GM12875 (cell line): ENCODE measurements at regions not wholly inside any gene's neighbourhood (a gene's known extent, or its start where the extent isn't known, plus 50 kb on each side); places are given as distances from the start of the nearest gene placed in this dataset.

Experiments used
- H3K4me3 ChIP-seq: one replicate; pipeline ENCODE4 v1.5.1; 2011; ENCODE audit warnings: low read depth, low read length, control low read depth
- CTCF ChIP-seq: IDR thresholded peaks from 2 replicates; pipeline ENCODE4 v1.5.1; 2011; ENCODE audit warnings: low read depth, mild to moderate bottlenecking, control low read depth, inconsistent platforms, low read length, moderate library complexity, borderline replicate concordance; ENCODE audit not compliant: insufficient read depth

GRCh38 chr3:177430653-177431052 lies 233.4 kb upstream of the TBL1XR1 start:
- no peak overlapping the region for H3K4me3 ChIP-seq
- TF ChIP-seq CTCF: no peak

- H3K4me3 ChIP-seq: no peak overlapping the region
- no peak for TF ChIP-seq CTCF
These were observed 234.4 kb upstream of the TBL1XR1 start for GRCh38 chr3:177431525-177432176.

GRCh38 chr3:177435301-177435700 lies 238.0 kb upstream of the TBL1XR1 start:
- no peak for TF ChIP-seq CTCF
- no peak overlapping the region for H3K4me3 ChIP-seq

GRCh38 chr3:177437513-177438337 lies 240.4 kb upstream of the TBL1XR1 start:
- no peak overlapping the region for H3K4me3 ChIP-seq
- TF ChIP-seq CTCF: no peak

- no peak for TF ChIP-seq CTCF
- H3K4me3 ChIP-seq: no peak overlapping the region
These were observed 241.4 kb upstream of the TBL1XR1 start for GRCh38 chr3:177438596-177439220.

GRCh38 chr3:177439694-177440269 lies 242.5 kb upstream of the TBL1XR1 start:
- TF ChIP-seq CTCF: no peak
- H3K4me3 ChIP-seq: no peak overlapping the region
